Astrocyte (in vitro differentiated cells and primary cell): ENCODE measurements at regions not wholly inside any gene's neighbourhood (a gene's known extent, or its start where the extent isn't known, plus 50 kb on each side); places are given as distances from the start of the nearest gene placed in this dataset.

ENCODE experiments used
- EZH2 ChIP-seq: IDR thresholded peaks from 2 replicates; pipeline ENCODE4 v1.6.1; 2012; ENCODE audit warnings: mild to moderate bottlenecking, low read length, inconsistent platforms; ENCODE audit not compliant: insufficient read depth
- TF ChIP-seq, protein P1 (sequence below): IDR thresholded peaks from 2 replicates; pipeline ENCODE4 v1.5.1; 2011; ENCODE audit warnings: low read depth, mild to moderate bottlenecking, inconsistent platforms, low read length, moderate library complexity; ENCODE audit not compliant: insufficient read depth

DNA sequence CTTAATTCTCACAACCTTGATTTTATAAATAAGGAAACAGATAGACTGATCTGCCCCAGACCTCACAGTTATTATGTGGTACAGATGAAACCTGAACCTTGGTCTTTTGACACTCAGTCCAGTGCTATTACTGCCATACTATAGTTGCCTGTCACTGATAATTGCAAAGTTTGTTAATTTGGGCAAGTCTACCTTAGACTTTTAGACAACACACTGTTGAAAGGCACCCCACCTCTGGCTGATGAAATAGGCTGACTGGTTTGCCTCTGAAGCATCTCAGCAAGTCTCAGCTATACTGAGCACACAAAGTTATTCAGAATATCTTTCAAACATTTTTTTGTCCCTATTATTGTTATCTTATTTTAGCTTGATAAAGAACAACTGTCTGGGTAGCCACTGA is 53.1 kb upstream of the MAP4 start:
- TF ChIP-seq, protein P1, sequence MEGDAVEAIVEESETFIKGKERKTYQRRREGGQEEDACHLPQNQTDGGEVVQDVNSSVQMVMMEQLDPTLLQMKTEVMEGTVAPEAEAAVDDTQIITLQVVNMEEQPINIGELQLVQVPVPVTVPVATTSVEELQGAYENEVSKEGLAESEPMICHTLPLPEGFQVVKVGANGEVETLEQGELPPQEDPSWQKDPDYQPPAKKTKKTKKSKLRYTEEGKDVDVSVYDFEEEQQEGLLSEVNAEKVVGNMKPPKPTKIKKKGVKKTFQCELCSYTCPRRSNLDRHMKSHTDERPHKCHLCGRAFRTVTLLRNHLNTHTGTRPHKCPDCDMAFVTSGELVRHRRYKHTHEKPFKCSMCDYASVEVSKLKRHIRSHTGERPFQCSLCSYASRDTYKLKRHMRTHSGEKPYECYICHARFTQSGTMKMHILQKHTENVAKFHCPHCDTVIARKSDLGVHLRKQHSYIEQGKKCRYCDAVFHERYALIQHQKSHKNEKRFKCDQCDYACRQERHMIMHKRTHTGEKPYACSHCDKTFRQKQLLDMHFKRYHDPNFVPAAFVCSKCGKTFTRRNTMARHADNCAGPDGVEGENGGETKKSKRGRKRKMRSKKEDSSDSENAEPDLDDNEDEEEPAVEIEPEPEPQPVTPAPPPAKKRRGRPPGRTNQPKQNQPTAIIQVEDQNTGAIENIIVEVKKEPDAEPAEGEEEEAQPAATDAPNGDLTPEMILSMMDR, result no peak
- TF ChIP-seq EZH2, result no peak
